Parathyroid adenoma (tissue), 2 donors: ENCODE measurements at regions not wholly inside any gene's neighbourhood (a gene's known extent, or its start where the extent isn't known, plus 50 kb on each side); places are given as distances from the start of the nearest gene placed in this dataset.
A peak's percentile ranks its signal among the peaks of the same experiment; 100 is the strongest.

Experiments
- H2AFZ ChIP-seq: fragments of 300-600 bp; sonication (generic); one replicate; pipeline ENCODE4 v1.7.0; 2017; ENCODE audit warnings: antibody characterized with exemption, mild to moderate bottlenecking
- H3K27ac ChIP-seq: fragments of 300-600 bp; sonication (generic); one replicate; pipeline ENCODE4 v1.7.0; 2017
- H3K27me3 ChIP-seq: fragments of 300-600 bp; sonication (generic); one replicate; pipeline ENCODE4 v1.7.0; 2017; ENCODE audit warnings: low read length; ENCODE audit not compliant: control insufficient read depth, insufficient read depth
- H3K36me3 ChIP-seq: fragments of 300-600 bp; sonication (generic); one replicate; pipeline ENCODE4 v1.7.0; 2017; ENCODE audit warnings: low read length; ENCODE audit not compliant: control insufficient read depth, insufficient read depth
- H3K4me1 ChIP-seq: fragments of 300-600 bp; sonication (generic); one replicate; pipeline ENCODE4 v1.7.0; 2017; ENCODE audit warnings: control low read depth
- H3K4me2 ChIP-seq: fragments of 300-600 bp; sonication (generic); one replicate; pipeline ENCODE4 v1.7.0; 2017; ENCODE audit warnings: low read length
- H3K4me3 ChIP-seq: fragments of 300-600 bp; sonication (generic); one replicate; pipeline ENCODE4 v1.7.0; 2017; ENCODE audit warnings: low read depth, low read length
- H3K79me2 ChIP-seq: fragments of 300-600 bp; sonication (generic); one replicate; pipeline ENCODE4 v1.7.0; 2017; ENCODE audit warnings: control low read depth
- H3K9ac ChIP-seq: fragments of 300-600 bp; sonication (generic); one replicate; pipeline ENCODE4 v1.7.0; 2017; ENCODE audit warnings: mild to moderate bottlenecking
- H3K9me3 ChIP-seq: fragments of 300-600 bp; sonication (generic); one replicate; pipeline ENCODE4 v1.7.0; 2017; ENCODE audit warnings: low read length; ENCODE audit not compliant: control insufficient read depth
- TF ChIP-seq, protein P1 (sequence below): fragments of 300-600 bp; sonication (generic); IDR thresholded peaks from one replicate; pipeline ENCODE4 v1.7.0; 2017; ENCODE audit warnings: antibody characterized with exemption, mild to moderate bottlenecking
- donor health status: primary hyperparathyroidism.

DNA sequence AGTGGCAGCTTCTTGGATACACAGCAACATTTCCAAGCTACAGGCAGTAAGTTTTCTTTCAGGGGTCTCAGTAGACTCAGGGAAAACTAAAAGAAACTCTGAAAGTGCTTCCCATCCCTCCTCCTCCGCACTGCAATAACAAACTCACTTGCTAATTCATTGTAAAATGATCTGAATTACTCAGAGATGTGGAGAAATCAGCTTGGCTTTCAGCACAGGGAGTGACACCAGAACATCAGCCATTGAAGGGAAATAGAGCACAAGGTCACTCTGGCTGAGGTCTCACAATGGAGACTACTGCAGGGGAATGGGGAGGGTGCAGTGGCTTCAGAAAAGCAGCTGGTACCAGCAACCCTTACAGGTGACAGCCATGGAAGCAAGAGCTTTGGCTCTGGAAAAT lies 137.3 kb upstream of the SERP2 start:
- Histone ChIP-seq H3K4me1 (no peaks in the 10 kb centered on the region), H3K27me3 (no peaks in the 10 kb centered on the region), H3K36me3 (no peaks in the 10 kb centered on the region), H3K9me3 (no peaks in the 10 kb centered on the region), H3K27ac (peak overlapping the region; percentile 77), H3K4me3 (no peak overlapping the region), H3K4me2 (no peak overlapping the region), H2AFZ (no peak overlapping the region), H3K79me2 (no peaks in the 10 kb centered on the region), H3K9ac (no peak overlapping the region)
- TF ChIP-seq, protein P1, sequence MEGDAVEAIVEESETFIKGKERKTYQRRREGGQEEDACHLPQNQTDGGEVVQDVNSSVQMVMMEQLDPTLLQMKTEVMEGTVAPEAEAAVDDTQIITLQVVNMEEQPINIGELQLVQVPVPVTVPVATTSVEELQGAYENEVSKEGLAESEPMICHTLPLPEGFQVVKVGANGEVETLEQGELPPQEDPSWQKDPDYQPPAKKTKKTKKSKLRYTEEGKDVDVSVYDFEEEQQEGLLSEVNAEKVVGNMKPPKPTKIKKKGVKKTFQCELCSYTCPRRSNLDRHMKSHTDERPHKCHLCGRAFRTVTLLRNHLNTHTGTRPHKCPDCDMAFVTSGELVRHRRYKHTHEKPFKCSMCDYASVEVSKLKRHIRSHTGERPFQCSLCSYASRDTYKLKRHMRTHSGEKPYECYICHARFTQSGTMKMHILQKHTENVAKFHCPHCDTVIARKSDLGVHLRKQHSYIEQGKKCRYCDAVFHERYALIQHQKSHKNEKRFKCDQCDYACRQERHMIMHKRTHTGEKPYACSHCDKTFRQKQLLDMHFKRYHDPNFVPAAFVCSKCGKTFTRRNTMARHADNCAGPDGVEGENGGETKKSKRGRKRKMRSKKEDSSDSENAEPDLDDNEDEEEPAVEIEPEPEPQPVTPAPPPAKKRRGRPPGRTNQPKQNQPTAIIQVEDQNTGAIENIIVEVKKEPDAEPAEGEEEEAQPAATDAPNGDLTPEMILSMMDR = no peak

DNA sequence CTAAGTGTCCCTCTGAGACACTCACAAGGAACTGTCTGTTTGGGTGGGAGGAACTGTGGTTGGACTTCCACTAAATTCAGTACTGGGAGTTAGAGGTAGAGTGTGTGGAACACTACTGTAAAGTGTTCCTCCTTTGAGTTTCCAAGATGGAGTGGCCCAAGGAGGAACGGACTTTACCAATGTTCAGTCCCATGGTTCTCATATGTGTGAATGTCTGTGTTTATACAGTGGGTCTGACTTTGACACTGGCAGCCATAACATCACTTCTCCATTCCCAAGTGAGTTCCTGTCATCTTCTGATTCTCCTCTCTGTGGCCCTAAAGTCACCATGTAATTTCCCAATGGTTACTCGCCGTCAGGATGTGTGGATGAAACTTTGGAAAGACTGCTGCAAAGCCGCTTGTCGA lies 136.8 kb upstream of the SERP2 start:
- Histone ChIP-seq H2AFZ (no peak overlapping the region), H3K4me2 (no peak overlapping the region), H3K36me3 (no peaks in the 10 kb centered on the region), H3K27ac (peak overlapping the region; percentile 77), H3K9ac (no peak overlapping the region), H3K27me3 (no peaks in the 10 kb centered on the region), H3K9me3 (no peaks in the 10 kb centered on the region), H3K4me3 (no peak overlapping the region), H3K4me1 (no peaks in the 10 kb centered on the region), H3K79me2 (no peaks in the 10 kb centered on the region)
- TF ChIP-seq, protein P1 = no peak

DNA sequence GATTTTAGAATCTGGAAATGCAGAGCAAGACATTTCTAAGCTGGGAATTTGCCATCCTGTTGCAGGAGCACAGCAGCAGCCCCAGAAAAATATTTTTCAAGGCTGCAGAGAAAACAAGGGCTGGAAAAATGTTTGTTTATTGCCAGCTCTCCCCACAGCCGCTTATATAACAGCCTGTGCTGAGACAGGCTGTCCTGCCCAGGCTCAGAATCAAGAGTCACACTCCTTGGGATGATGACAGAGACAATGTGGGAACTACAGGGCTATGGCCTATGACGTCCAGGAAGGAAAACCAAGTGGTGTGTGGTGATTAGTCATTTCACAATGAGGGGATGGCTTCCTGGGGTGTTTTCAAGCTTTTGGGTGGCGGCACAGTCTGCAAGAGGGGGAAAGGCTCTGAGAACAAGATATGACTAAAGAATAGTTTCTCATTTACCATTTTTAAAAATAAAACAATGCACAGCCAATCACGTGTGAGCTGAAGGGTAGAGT lies 136.3 kb upstream of the SERP2 start:
- no peak overlapping the region for H2AFZ ChIP-seq
- no peaks in the 10 kb centered on the region for H3K79me2 ChIP-seq
- H3K4me3 ChIP-seq = no peak overlapping the region
- no peaks in the 10 kb centered on the region for H3K9me3 ChIP-seq
- H3K4me2 ChIP-seq = no peak overlapping the region
- TF ChIP-seq, protein P1 = no peak
- H3K27me3 ChIP-seq = no peaks in the 10 kb centered on the region
- peak overlapping the region; percentile 77 for H3K27ac ChIP-seq
- no peaks in the 10 kb centered on the region for H3K4me1 ChIP-seq
- no peaks in the 10 kb centered on the region for H3K36me3 ChIP-seq
- H3K9ac ChIP-seq = no peak overlapping the region

DNA sequence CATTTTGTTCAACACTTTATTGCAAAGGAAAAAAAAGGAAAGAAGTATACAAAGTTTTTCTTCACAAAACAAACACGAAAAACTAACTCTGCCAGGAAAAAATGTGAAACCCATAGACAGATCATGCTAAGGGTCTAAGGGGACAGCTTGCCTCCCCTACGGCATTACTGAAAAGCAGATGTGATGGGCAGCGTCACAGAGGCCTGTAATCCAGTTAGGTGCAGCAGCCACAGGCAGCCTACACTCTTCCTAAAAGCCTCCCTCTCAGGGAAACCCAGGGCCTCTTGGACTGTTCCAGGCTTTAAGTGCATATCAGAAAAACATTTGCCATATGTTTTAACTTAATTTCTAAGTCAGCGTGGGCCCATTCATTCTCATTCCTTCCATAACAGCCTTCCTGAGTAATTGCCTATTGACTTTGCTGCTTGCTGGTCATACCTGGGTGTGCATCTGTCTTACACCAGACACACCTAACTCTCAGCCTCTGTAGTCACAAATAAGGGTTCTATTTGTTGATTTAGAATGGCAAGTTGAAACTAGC lies 135.7 kb upstream of the SERP2 start:
- no peak overlapping the region for H2AFZ ChIP-seq
- no peak overlapping the region for H3K9ac ChIP-seq
- H3K4me3 ChIP-seq = no peak overlapping the region
- no peaks in the 10 kb centered on the region for H3K79me2 ChIP-seq
- no peaks in the 10 kb centered on the region for H3K9me3 ChIP-seq
- H3K36me3 ChIP-seq = no peaks in the 10 kb centered on the region
- H3K4me1 ChIP-seq = no peaks in the 10 kb centered on the region
- peak overlapping the region; percentile 72 for H3K27ac ChIP-seq
- no peak overlapping the region for H3K4me2 ChIP-seq
- TF ChIP-seq, protein P1 = no peak
- no peaks in the 10 kb centered on the region for H3K27me3 ChIP-seq

DNA sequence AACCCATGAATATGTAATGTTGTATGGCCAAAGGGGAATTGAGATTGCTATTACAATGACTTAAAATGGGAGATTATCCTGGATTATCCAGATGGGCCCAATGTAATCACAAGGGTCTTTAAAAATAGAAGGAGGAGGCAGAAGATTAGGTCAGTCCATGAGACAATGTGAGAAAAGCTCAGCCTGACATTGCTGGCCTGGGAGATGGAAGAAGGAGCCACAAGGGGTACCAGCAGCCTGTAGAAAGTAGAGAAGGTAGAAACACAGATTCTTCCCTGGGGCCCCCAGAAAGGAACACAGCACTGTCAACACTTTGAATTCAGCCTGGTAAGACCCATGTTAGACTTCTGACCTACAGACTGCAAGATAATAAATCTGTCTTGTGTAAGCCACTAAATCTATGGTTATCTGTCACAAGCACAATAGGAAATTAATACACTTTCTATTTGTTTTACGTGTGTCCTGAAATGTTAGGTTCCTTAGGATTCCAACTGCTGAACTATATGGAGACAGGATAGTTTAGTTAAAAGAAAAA lies 132.9 kb upstream of the SERP2 start:
- Histone ChIP-seq H3K9me3 (no peaks in the 10 kb centered on the region), H2AFZ (no peak overlapping the region), H3K27me3 (no peaks in the 10 kb centered on the region), H3K4me1 (no peaks in the 10 kb centered on the region), H3K27ac (no peak overlapping the region), H3K4me3 (no peak overlapping the region), H3K79me2 (no peaks in the 10 kb centered on the region), H3K9ac (no peak overlapping the region), H3K4me2 (no peak overlapping the region), H3K36me3 (no peaks in the 10 kb centered on the region)
- TF ChIP-seq, protein P1 = no peak
